ENCODE measurements at regions not wholly inside any gene's neighbourhood (a gene's known extent, or its start where the extent isn't known, plus 50 kb on each side); places are given as distances from the start of the nearest gene placed in this dataset.

GRCh38 chr20:51914758-51915157 lies 112.4 kb upstream of the SALL4 start:
- TF ChIP-seq, protein P1, sequence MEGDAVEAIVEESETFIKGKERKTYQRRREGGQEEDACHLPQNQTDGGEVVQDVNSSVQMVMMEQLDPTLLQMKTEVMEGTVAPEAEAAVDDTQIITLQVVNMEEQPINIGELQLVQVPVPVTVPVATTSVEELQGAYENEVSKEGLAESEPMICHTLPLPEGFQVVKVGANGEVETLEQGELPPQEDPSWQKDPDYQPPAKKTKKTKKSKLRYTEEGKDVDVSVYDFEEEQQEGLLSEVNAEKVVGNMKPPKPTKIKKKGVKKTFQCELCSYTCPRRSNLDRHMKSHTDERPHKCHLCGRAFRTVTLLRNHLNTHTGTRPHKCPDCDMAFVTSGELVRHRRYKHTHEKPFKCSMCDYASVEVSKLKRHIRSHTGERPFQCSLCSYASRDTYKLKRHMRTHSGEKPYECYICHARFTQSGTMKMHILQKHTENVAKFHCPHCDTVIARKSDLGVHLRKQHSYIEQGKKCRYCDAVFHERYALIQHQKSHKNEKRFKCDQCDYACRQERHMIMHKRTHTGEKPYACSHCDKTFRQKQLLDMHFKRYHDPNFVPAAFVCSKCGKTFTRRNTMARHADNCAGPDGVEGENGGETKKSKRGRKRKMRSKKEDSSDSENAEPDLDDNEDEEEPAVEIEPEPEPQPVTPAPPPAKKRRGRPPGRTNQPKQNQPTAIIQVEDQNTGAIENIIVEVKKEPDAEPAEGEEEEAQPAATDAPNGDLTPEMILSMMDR (optimal IDR thresholded peaks at IDR 0.05 in 1 of 3, IDR thresholded peaks at IDR 0.05 in 1 of 3, conservative IDR thresholded peaks at IDR 0.05 in 1 of 3; ENCODE audit: extremely low read depth in 1 of 3, insufficient read depth in 2 of 3, low read length in 3 of 3) = no peak
- no peak for TF ChIP-seq EZH2 (IDR thresholded peaks at IDR 0.05; ENCODE audit: low read length)
